CD4-positive, CD25-positive, alpha-beta regulatory T cell (primary cell): ENCODE measurements at regions not wholly inside any gene's neighbourhood (a gene's known extent, or its start where the extent isn't known, plus 50 kb on each side); places are given as distances from the start of the nearest gene placed in this dataset.
A peak's percentile ranks its signal among the peaks of the same experiment; 100 is the strongest.

Experiments used
- ATAC-seq, 2 donors: fragments of 150-1000 bp; cut with Tn5 transposase; one replicate each; pipeline ENCODE4 v1.10.0; 2021; ENCODE audit warnings: low read depth in 2 of 2, moderate number of reproducible peaks in 2 of 2, moderate library complexity in 1 of 2
- DNase-seq, 3 donors: peaks; one replicate each; pipeline versions ENCODE4 v3.0.0 to v3.0.0-alpha.2; 2012 to 2022; ENCODE audit warnings: mixed read lengths in 1 of 3
- H3K27ac ChIP-seq: one replicate; pipeline ENCODE4 v1.7.0; 2013; ENCODE audit warnings: mild to moderate bottlenecking, low read length; ENCODE audit not compliant: insufficient read depth, poor library complexity, severe bottlenecking
- H3K27me3 ChIP-seq: one replicate; pipeline ENCODE4 v1.7.0; 2013; ENCODE audit warnings: low read length; ENCODE audit not compliant: control insufficient read depth, insufficient read depth
- H3K36me3 ChIP-seq: one replicate; pipeline ENCODE4 v1.7.0; 2013; ENCODE audit warnings: mild to moderate bottlenecking, low read length, moderate library complexity; ENCODE audit not compliant: control insufficient read depth, insufficient read depth
- H3K4me1 ChIP-seq: 2 replicates; pipeline ENCODE4 v1.7.0; 2013; ENCODE audit warnings: mild to moderate bottlenecking, low read length; ENCODE audit not compliant: insufficient read depth, control insufficient read depth, poor library complexity, severe bottlenecking
- H3K4me3 ChIP-seq: one replicate; pipeline ENCODE4 v1.7.0; 2013; ENCODE audit warnings: low read depth, mild to moderate bottlenecking, low read length, moderate library complexity
- H3K9me3 ChIP-seq, 2 experiments: 1 replicate in 1 of 2; 2 replicates in 1 of 2; pipeline ENCODE4 v1.7.0; 2013; ENCODE audit warnings: low read length in 2 of 2, mild to moderate bottlenecking in 1 of 2, moderate library complexity in 1 of 2; ENCODE audit not compliant: control insufficient read depth in 2 of 2
- H3K27ac Mint-ChIP-seq, 3 donors: one replicate each; pipeline ENCODE4 v1.8.0; 2020 to 2022; ENCODE audit warnings: mild to moderate bottlenecking in 3 of 3, mixed read lengths in 3 of 3, moderate library complexity in 2 of 3
- H3K27me3 Mint-ChIP-seq: one replicate; pipeline ENCODE4 v1.8.0; 2022; ENCODE audit warnings: mild to moderate bottlenecking, mixed read lengths
- H3K36me3 Mint-ChIP-seq: one replicate; pipeline ENCODE4 v1.8.0; 2020; ENCODE audit warnings: mixed read lengths
- H3K4me1 Mint-ChIP-seq, 4 donors: one replicate each; pipeline ENCODE4 v1.8.0; 2020 to 2022; ENCODE audit warnings: mixed read lengths in 4 of 4, mild to moderate bottlenecking in 1 of 4
- H3K4me3 Mint-ChIP-seq, 4 donors: one replicate each; pipeline ENCODE4 v1.8.0; 2020 to 2022; ENCODE audit warnings: mild to moderate bottlenecking in 4 of 4, mixed read lengths in 4 of 4, moderate library complexity in 3 of 4
- H3K9me3 Mint-ChIP-seq, 7 donors: one replicate each; pipeline ENCODE4 v1.8.0; 2020 to 2022; ENCODE audit warnings: mixed read lengths in 7 of 7, mild to moderate bottlenecking in 3 of 7, moderate library complexity in 2 of 7

GRCh38 chr2:223107825-223108224, 55.8 kb downstream of the KCNE4 start:
- Mint-ChIP-seq H3K4me3 (no peak overlapping the region), H3K36me3 (no peaks in the 10 kb centered on the region), H3K4me1 (no peaks in the 10 kb centered on the region), H3K27ac (no peak overlapping the region), H3K9me3 (peaks cover 0 to 6% (median 2%) of the 10 kb centered on the region in 7 donors), H3K27me3 (no peaks in the 10 kb centered on the region)
- Histone ChIP-seq H3K4me3 (no peak overlapping the region), H3K9me3 (no peaks in the 10 kb centered on the region), H3K27me3 (no peaks in the 10 kb centered on the region), H3K4me1 (no peaks in the 10 kb centered on the region), H3K27ac (no peak overlapping the region), H3K36me3 (no peaks in the 10 kb centered on the region)
- DNase-seq (no peak), ATAC-seq (no peak)

GRCh38 chr2:223108351-223109050, 56.5 kb downstream of the KCNE4 start:
- H3K27ac ChIP-seq: no peak overlapping the region
- DNase-seq (no peak), ATAC-seq (no peak)
- no peaks in the 10 kb centered on the region for H3K9me3 ChIP-seq
- no peaks in the 10 kb centered on the region for H3K27me3 Mint-ChIP-seq
- peak overlapping the region in 1 of 3 donors; percentile 5 for H3K27ac Mint-ChIP-seq
- peaks cover 0 to 6% (median 2%) of the 10 kb centered on the region in 7 donors for H3K9me3 Mint-ChIP-seq
- H3K4me3 ChIP-seq: no peak overlapping the region
- H3K27me3 ChIP-seq: no peaks in the 10 kb centered on the region
- no peaks in the 10 kb centered on the region for H3K4me1 Mint-ChIP-seq
- no peak overlapping the region for H3K4me3 Mint-ChIP-seq
- H3K4me1 ChIP-seq: no peaks in the 10 kb centered on the region
- no peaks in the 10 kb centered on the region for H3K36me3 ChIP-seq
- H3K36me3 Mint-ChIP-seq: no peaks in the 10 kb centered on the region

DNA sequence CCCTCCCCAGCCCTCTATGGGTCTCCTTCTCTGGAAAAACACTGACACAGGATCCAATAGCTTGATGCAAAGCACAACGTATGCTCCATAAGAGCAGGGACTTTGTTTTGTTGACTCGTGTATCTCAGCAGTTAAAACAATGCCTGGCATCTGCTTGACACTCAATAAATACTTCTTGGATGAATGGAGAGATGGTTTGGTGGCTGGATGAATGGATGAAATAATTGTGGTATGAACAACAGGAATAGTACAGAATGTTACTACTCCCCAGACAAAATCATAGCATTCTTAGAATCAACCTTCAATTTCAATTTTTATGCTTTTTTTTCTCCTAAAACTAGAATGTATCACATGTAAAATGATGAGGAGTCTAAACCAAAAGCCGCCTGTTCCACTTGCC, 57.4 kb downstream of the KCNE4 start:
- DNase-seq: no peak
- no peaks in the 10 kb centered on the region for H3K4me1 ChIP-seq
- Mint-ChIP-seq H3K9me3 (peaks cover 0 to 6% (median 2%) of the 10 kb centered on the region in 7 donors), H3K27ac (no peak overlapping the region), H3K36me3 (no peaks in the 10 kb centered on the region), H3K4me1 (no peaks in the 10 kb centered on the region), H3K4me3 (no peak overlapping the region), H3K27me3 (no peaks in the 10 kb centered on the region)
- no peak overlapping the region for H3K4me3 ChIP-seq
- H3K36me3 ChIP-seq: no peaks in the 10 kb centered on the region
- no peak for ATAC-seq
- no peaks in the 10 kb centered on the region for H3K9me3 ChIP-seq
- H3K27ac ChIP-seq: no peak overlapping the region
- no peaks in the 10 kb centered on the region for H3K27me3 ChIP-seq

DNA sequence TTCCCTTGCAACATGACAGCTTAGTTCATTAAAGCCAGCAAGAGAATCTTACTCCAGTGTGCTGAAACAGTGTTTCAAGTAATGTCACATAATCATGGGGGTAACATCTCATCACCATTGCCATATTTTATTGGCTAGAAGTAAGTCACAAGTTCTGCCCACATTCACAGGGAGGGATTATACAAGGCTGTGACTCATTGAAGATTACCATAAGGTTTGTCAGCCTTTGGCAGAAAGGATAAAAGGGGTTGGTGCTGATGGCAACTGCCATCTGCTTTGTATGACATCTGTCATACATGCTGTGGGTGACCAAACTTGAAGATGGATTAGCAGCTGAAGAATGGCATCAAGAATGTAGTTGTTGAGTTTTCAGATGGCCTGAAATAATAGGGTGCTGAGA, 61.2 kb downstream of the KCNE4 start:
- Mint-ChIP-seq H3K4me1 (no peaks in the 10 kb centered on the region), H3K36me3 (no peaks in the 10 kb centered on the region), H3K27me3 (no peaks in the 10 kb centered on the region), H3K9me3 (peaks cover 0 to 6% (median 2%) of the 10 kb centered on the region in 7 donors), H3K4me3 (no peak overlapping the region), H3K27ac (no peak overlapping the region)
- Histone ChIP-seq H3K27ac (no peak overlapping the region), H3K4me1 (no peaks in the 10 kb centered on the region), H3K4me3 (no peak overlapping the region), H3K36me3 (no peaks in the 10 kb centered on the region), H3K27me3 (no peaks in the 10 kb centered on the region), H3K9me3 (no peaks in the 10 kb centered on the region)
- DNase-seq (no peak), ATAC-seq (no peak)

GRCh38 chr2:223114170-223114569, 62.2 kb downstream of the KCNE4 start:
- Mint-ChIP-seq H3K27me3 (no peaks in the 10 kb centered on the region), H3K36me3 (no peaks in the 10 kb centered on the region), H3K4me1 (no peaks in the 10 kb centered on the region), H3K4me3 (no peak overlapping the region), H3K27ac (no peak overlapping the region), H3K9me3 (peaks cover 0 to 6% (median 2%) of the 10 kb centered on the region in 7 donors)
- ATAC-seq (no peak), DNase-seq (no peak)
- H3K4me1 ChIP-seq: no peaks in the 10 kb centered on the region
- H3K27me3 ChIP-seq: no peaks in the 10 kb centered on the region
- H3K4me3 ChIP-seq: no peak overlapping the region
- no peaks in the 10 kb centered on the region for H3K36me3 ChIP-seq
- H3K9me3 ChIP-seq: no peaks in the 10 kb centered on the region
- no peak overlapping the region for H3K27ac ChIP-seq

DNA sequence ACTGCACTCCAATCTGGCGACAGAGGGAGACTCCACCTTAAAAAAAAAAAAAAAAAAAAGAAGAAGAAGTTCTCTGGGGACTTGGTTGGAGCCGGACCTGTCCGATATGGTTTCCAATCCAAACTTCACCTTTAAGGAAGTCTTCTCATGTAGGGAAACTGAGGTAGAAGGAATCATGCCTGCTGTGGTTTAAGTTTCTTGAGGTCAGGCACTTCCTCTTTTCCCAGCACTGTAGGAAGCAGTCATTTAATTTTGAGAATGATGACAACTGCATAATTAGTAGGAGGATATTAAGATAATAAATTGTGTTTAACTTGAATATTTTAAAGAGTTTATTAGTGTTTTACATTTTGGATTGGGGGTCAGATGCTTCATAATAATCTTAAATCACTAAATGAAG, 62.9 kb downstream of the KCNE4 start:
- Mint-ChIP-seq H3K4me3 (no peak overlapping the region), H3K36me3 (no peaks in the 10 kb centered on the region), H3K4me1 (no peaks in the 10 kb centered on the region), H3K9me3 (peaks cover 0 to 6% (median 1%) of the 10 kb centered on the region in 7 donors), H3K27ac (no peak overlapping the region), H3K27me3 (no peaks in the 10 kb centered on the region)
- ATAC-seq: no peak
- Histone ChIP-seq H3K4me1 (no peaks in the 10 kb centered on the region), H3K4me3 (no peak overlapping the region), H3K27me3 (no peaks in the 10 kb centered on the region), H3K36me3 (no peaks in the 10 kb centered on the region), H3K27ac (no peak overlapping the region), H3K9me3 (no peaks in the 10 kb centered on the region)
- no peak for DNase-seq

DNA sequence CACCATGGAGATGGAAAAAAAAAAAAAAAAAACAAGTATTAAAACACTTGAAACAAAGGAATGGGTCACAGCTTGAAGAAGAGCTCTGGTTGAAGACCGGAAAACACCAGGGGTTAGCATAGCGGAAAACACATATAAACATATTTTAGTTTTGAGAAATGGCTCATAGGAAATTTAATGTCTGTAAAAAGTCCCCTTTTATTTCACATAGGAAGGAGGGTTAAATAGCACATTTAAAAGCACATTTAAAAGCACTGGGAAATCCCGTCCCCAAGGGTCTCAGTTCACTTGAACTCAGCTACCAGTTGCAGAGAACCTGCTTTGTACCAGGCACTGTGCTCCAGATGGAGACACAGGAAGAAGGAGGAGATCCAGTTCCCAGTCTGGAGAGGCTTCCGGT, 65.5 kb downstream of the KCNE4 start:
- Mint-ChIP-seq H3K27ac (peak overlapping the region in 1 of 3 donors; percentile 61), H3K9me3 (peaks cover 0 to 2% (median 0%) of the 10 kb centered on the region in 7 donors), H3K4me3 (no peak overlapping the region), H3K36me3 (no peaks in the 10 kb centered on the region), H3K27me3 (no peaks in the 10 kb centered on the region), H3K4me1 (no peaks in the 10 kb centered on the region)
- Histone ChIP-seq H3K9me3 (no peaks in the 10 kb centered on the region), H3K4me1 (no peaks in the 10 kb centered on the region), H3K27ac (no peak overlapping the region), H3K27me3 (no peaks in the 10 kb centered on the region), H3K36me3 (no peaks in the 10 kb centered on the region), H3K4me3 (no peak overlapping the region)
- DNase-seq: no peak
- no peak for ATAC-seq

DNA sequence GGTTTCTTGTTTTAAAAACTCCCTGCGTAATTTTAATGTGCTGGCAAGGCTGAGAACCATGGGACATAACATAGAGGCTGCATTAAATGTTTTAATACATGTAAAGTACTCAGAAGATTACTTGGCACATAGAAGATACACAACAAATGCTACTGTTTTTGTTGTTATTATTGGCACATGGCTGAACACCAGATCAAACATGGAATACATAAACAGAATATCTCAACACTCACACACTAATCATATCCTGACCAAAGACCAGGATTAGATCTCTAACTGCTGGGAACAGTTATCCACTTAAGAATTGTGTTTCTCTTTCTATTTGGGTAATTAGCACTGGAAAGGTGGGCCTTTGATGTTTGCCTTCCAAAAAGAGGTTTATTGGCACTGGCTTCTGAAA, 69.3 kb downstream of the KCNE4 start:
- H3K9me3 Mint-ChIP-seq: peaks cover 0 to 2% (median 0%) of the 10 kb centered on the region in 7 donors
- no peak for DNase-seq
- no peaks in the 10 kb centered on the region for H3K36me3 Mint-ChIP-seq
- no peak overlapping the region for H3K27ac Mint-ChIP-seq
- H3K27me3 Mint-ChIP-seq: no peaks in the 10 kb centered on the region
- no peak overlapping the region for H3K4me3 ChIP-seq
- H3K27ac ChIP-seq: no peak overlapping the region
- no peak for ATAC-seq
- H3K9me3 ChIP-seq: no peaks in the 10 kb centered on the region
- no peaks in the 10 kb centered on the region for H3K27me3 ChIP-seq
- no peaks in the 10 kb centered on the region for H3K4me1 ChIP-seq
- no peak overlapping the region for H3K4me3 Mint-ChIP-seq
- H3K36me3 ChIP-seq: no peaks in the 10 kb centered on the region
- H3K4me1 Mint-ChIP-seq: no peaks in the 10 kb centered on the region
